ENCODE measurements at regions not wholly inside any gene's neighbourhood (a gene's known extent, or its start where the extent isn't known, plus 50 kb on each side); places are given as distances from the start of the nearest gene placed in this dataset.

DNA sequence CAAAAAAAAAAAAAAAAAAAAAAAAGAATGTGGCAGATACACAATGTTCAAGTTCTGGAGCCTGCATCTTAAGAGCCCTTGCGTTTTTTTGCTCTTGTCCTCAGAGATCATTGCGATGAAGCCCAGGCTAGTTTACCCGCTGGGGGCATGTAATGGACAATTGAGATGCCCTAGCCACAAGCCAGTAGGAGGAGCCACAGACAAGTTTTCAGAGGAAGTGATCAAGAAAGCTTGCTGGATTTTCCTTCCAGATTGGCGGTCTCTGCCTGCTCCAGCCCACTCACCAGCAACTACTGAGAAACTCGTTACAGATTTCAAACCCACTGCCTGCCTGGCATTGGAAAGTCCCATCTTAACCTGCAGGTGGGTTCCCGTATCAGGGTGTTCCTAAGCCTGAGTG is 192.1 kb upstream of the EOMES start:
- no peak overlapping the region for H2AFZ ChIP-seq (ENCODE audit: insufficient read depth, low read depth, low read length, poor library complexity, severe bottlenecking)
- H3K4me1 ChIP-seq (ENCODE audit: control insufficient read depth in 1 of 2, insufficient read depth in 2 of 2, low read length in 2 of 2) = no peaks in the 10 kb centered on the region
- H3K79me2 ChIP-seq (ENCODE audit: insufficient read depth, low read length) = no peaks in the 10 kb centered on the region
- H3K4me1 Mint-ChIP-seq = no peaks in the 10 kb centered on the region
- peak overlapping the region in 1 of 7 donors; percentile 48 for H3K27ac Mint-ChIP-seq
- H3K4me2 ChIP-seq (replicated peaks; ENCODE audit: extremely low read depth, low read length, poor library complexity, severe bottlenecking) = no peak overlapping the region
- H3K36me3 Mint-ChIP-seq = no peaks in the 10 kb centered on the region
- no peak overlapping the region for H3K9ac ChIP-seq (ENCODE audit: insufficient read depth, low read length, poor library complexity, severe bottlenecking)
- H3K9me3 Mint-ChIP-seq = no peaks in the 10 kb centered on the region
- H3K27ac ChIP-seq (ENCODE audit: low read depth in 1 of 2, low read length in 2 of 2) = no peak overlapping the region
- intact Hi-C loops (cut with micrococcal nuclease) = no loop called here
- no peak overlapping the region for H3K4me3 ChIP-seq (replicated peaks in 1 of 3; ENCODE audit: low read depth in 2 of 3, low read length in 3 of 3)
- no peaks in the 10 kb centered on the region for H4K20me1 ChIP-seq (ENCODE audit: insufficient read depth, low read length)
- peak in 1 of 3 donors; percentile 6 for DNase-seq
- no peaks in the 10 kb centered on the region for H3K27me3 ChIP-seq (ENCODE audit: control insufficient read depth in 2 of 2, insufficient read depth in 2 of 2, low read length in 2 of 2)
- H3K27me3 Mint-ChIP-seq (ENCODE audit: low read depth in 3 of 3) = peaks cover under 1 to 8% (median 3%) of the 10 kb centered on the region in 3 donors
- H3K9me3 ChIP-seq (replicated peaks in 1 of 2; ENCODE audit: control insufficient read depth in 1 of 2, insufficient read depth in 1 of 2, low read length in 2 of 2) = no peaks in the 10 kb centered on the region
- H3K4me3 Mint-ChIP-seq = no peak overlapping the region
- WGBS (ENCODE audit: insufficient coverage) = 87% methylated on average over 5 of the region's 6 CpGs
- TF ChIP-seq, protein P1, sequence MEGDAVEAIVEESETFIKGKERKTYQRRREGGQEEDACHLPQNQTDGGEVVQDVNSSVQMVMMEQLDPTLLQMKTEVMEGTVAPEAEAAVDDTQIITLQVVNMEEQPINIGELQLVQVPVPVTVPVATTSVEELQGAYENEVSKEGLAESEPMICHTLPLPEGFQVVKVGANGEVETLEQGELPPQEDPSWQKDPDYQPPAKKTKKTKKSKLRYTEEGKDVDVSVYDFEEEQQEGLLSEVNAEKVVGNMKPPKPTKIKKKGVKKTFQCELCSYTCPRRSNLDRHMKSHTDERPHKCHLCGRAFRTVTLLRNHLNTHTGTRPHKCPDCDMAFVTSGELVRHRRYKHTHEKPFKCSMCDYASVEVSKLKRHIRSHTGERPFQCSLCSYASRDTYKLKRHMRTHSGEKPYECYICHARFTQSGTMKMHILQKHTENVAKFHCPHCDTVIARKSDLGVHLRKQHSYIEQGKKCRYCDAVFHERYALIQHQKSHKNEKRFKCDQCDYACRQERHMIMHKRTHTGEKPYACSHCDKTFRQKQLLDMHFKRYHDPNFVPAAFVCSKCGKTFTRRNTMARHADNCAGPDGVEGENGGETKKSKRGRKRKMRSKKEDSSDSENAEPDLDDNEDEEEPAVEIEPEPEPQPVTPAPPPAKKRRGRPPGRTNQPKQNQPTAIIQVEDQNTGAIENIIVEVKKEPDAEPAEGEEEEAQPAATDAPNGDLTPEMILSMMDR (IDR thresholded peaks at IDR 0.05) = no peak
- H3K36me3 ChIP-seq (replicated peaks in 1 of 2; ENCODE audit: control insufficient read depth in 1 of 2, insufficient read depth in 2 of 2, low read length in 2 of 2) = no peaks in the 10 kb centered on the region

DNA sequence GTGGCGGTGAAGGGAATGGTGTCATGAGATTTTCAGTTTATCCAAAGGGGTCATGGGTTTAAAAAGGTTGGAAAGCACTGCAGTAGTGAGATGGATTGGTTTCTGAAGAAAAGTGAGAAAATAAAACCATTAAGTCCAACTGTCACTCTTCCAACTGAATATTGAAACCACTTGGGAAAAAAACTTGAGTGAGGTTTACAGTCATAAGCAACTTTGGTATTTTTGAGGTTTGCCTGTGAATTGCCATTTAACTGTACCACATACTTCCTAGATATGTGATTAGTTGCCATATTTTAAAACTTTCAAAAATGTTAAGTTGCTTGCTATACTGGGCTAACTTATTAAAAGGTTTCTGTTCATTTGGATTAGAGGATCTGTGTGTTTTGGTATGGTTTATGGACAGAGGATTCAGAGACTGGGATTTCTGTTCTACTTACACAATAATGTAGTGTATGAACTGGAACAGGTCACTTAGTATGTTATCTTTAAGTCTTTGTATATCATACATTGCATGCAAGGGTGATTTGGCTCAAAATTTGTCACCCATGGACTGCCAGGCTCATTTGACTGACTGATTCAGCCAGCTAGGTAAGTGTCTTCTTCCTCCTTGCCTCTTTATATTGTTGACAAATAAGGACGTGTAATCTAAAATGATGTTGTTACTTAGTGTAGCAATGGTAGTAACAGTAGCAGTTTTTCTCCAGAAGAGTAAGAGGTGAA is 201.4 kb upstream of the EOMES start:
- Mint-ChIP-seq H3K27ac (no peak overlapping the region), H3K27me3 (ENCODE audit: low read depth in 3 of 3) (peaks cover 0 to 7% (median 2%) of the 10 kb centered on the region in 3 donors), H3K4me3 (no peak overlapping the region), H3K9me3 (peaks cover 0 to 2% (median 0%) of the 10 kb centered on the region in 7 donors), H3K4me1 (peaks cover 12% of the 10 kb centered on the region), H3K36me3 (no peaks in the 10 kb centered on the region)
- Histone ChIP-seq H3K79me2 (ENCODE audit: insufficient read depth, low read length) (no peaks in the 10 kb centered on the region), H3K27me3 (ENCODE audit: control insufficient read depth in 2 of 2, insufficient read depth in 2 of 2, low read length in 2 of 2) (no peaks in the 10 kb centered on the region), H3K27ac (ENCODE audit: low read depth in 1 of 2, low read length in 2 of 2) (no peak overlapping the region), H3K9me3 (replicated peaks in 1 of 2; ENCODE audit: control insufficient read depth in 1 of 2, insufficient read depth in 1 of 2, low read length in 2 of 2) (no peaks in the 10 kb centered on the region), H3K4me1 (ENCODE audit: control insufficient read depth in 1 of 2, insufficient read depth in 2 of 2, low read length in 2 of 2) (peaks cover 0 to 5% of the 10 kb centered on the region in 2 donors), H4K20me1 (ENCODE audit: insufficient read depth, low read length) (no peaks in the 10 kb centered on the region), H3K4me3 (replicated peaks in 1 of 3; ENCODE audit: low read depth in 2 of 3, low read length in 3 of 3) (no peak overlapping the region), H3K9ac (ENCODE audit: insufficient read depth, low read length, poor library complexity, severe bottlenecking) (no peak overlapping the region), H3K36me3 (replicated peaks in 1 of 2; ENCODE audit: control insufficient read depth in 1 of 2, insufficient read depth in 2 of 2, low read length in 2 of 2) (no peaks in the 10 kb centered on the region), H2AFZ (ENCODE audit: insufficient read depth, low read depth, low read length, poor library complexity, severe bottlenecking) (no peak overlapping the region), H3K4me2 (replicated peaks; ENCODE audit: extremely low read depth, low read length, poor library complexity, severe bottlenecking) (no peak overlapping the region)
- no CpG with 5 or more reads among the region's 2 CpGs for WGBS (ENCODE audit: insufficient coverage)
- no peak for DNase-seq
- intact Hi-C loops (cut with micrococcal nuclease) = no loop called here
- TF ChIP-seq, protein P1 (IDR thresholded peaks at IDR 0.05) = no peak
